Ureter (tissue), 1 donor: ENCODE measurements at regions not wholly inside any gene's neighbourhood (a gene's known extent, or its start where the extent isn't known, plus 50 kb on each side); places are given as distances from the start of the nearest gene placed in this dataset.
"Not testable (repeated sequence)": the region's sequence is repeated elsewhere in the genome, so short reads cannot be mapped to it uniquely, and the experiment has no call there.

Experiments
- DNase-seq: peaks from one replicate; pipeline ENCODE4 v3.0.0-alpha.2; 2020; ENCODE audit warnings: low spot score
- donor health status: DM: yes; HTN: yes; CAD: no.

DNA sequence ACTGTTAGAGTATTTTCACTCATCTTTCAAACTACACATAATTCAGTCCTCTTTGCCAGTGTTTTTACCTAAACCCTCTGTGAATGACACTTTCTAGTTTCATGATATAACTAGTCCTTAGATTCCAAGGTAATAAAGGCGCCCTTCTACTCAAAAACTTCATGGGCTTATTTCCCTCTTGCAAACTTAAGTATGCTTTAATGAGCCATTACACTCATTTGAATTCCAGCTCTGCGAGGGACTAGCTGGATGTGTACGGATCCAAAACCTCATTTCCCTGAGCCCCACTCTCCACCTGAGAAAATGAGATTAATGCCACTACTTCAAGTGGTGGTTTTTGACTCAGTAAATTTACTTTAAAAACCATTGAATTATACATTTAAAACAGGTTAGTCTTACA is 141.1 kb downstream of the NDUFA12 start:
- DNase-seq: no peak

DNA sequence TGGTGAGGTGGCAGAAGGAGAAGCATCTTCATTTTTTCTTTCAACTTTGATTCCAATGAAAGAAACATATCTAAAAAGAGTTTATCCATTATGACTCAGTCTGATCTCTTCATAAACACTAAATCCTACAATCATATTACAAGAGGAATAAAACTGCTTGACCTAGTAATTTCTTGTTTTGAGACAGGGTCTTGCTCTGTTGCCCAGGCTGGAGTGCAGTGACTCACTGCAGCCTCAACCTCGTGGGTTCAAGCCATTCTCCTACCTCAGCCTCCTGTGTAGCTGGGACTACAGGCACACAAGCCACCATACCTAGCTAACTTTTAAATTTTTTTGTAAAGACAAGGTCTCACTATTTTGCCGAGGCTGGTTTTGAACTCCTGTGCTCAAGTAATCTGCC is 147.2 kb downstream of the NDUFA12 start:
- no peak for DNase-seq

DNA sequence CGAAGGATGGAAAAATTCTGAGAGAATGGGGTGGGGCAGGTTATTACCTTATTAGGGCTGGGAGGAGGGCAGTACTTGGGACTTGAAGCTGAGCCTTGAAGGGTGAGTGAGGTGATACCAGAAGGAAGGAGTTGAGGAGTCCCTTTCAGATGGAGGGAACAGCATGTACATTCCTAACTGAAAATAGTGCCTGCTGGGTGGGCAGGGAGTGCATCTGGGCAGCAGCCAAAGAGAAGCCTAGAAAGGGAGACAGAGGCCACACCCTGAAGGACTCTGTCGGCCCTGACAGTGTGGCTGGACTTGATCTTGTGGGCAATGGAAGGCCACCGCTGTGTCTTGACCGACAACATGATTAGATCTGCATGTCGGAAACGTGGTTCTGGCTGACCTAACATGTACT is 147.6 kb downstream of the NDUFA12 start:
- DNase-seq: no peak

DNA sequence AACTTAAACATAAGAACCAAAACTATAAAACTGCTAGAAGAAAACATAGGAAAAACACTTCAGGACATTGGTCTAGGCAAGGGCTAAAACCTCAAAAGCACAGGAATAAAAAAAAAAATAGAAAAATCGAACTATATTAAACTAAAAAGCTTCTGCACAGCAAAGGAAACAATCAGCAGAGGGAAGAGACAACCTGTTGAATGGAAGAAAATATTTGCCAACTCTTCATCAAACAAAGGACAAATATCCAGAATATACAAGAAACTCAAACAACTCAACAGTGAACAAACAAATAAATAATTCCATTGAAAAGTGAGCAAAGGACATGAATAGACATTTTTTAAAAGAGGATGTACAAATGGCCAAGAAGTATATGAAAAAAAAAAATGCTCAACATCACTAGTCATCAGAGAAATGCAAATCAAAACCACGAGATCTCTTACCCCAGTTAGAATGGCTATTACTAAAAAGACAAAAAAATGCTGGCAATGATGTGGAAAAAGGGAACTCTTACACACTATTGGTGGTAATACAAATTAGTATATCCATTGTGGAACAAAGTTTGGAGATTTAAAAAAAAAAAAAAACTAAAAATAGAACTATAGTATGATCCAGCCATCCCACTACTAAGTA is 152.0 kb downstream of the NDUFA12 start:
- DNase-seq: no peak

DNA sequence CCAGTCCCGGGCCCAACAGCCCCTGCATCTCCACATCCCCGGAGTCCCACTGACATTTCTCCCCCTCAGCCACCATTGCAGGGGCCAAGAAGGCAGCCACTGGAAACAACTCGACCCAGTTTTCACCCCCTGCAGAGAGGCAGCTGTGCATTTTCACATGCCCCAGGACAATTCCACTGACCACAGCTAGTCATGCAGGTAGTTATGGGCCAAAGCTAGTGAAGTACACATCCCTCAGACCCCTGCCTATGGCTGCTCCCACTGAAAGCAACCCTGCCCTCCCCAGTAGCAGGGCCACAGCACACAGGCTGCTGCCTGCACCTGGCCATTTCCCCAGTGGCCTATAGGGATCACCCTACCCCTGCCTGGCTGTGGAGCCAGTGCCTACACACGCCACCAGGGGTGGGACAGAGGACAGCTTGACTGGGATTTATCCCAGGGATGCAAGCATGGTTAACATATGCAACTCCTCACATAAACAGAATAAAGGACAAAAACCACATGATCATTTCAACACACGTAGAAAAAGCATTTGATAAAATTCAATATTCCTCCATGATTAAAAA is 154.0 kb downstream of the NDUFA12 start:
- DNase-seq: no peak

DNA sequence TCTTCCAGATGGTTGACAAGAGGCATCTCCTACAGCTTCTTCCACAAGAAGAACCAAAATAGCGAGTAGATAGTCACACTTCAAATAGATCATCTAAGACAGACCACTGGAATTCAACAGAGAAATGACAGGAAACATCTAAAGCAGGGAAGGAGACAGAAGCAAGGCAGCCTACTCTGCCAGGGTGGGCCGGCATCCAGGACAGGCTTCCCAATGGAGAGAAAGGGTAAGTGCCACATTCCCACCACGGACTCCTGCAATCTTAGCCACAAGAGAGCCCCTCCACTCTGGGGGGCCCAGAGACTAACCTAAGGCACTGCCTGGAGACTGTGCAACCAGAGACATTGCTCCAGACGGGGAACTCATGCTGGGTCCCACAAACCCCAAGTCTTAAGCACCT is 154.5 kb downstream of the NDUFA12 start:
- no peak for DNase-seq

DNA sequence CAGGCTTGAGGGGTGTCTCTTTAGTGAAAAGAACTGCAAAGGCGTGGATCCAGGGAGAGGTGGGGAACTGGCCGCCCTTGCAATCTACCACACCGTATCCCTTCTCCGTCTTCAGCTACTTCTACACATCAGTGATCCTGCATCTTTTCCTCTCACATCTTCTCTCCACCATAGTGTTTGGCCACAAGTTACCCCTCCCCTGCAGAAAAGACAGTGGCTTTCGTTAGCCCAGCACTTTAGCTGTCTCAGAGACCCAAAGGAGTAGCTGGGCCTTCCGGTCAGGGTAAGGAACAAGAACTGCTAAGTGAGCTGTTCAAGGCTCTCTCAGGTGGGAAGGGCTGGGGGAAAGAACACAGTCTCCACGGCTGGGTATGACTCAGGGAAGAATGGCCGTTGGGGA is 158.4 kb downstream of the NDUFA12 start:
- no peak for DNase-seq

DNA sequence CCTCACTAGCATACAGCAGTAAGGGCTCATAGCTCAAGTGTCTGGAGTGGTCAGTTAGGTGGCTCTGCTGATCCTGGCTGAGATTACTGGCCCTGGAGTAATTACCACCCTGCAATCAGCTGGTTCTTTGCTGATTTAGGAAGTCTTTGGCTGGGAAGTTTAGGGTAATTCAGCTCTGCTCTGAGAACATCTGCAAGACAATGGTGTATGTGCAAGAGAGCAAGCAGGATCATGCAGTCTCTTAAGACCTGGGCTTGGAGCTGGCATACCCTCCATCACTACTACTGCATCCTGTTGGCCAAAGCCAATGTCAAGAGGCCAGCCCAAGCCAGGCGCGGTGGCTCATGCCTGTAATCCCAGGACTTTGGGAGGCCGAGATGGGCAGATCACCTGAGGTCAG is 159.0 kb downstream of the NDUFA12 start:
- no peak for DNase-seq

DNA sequence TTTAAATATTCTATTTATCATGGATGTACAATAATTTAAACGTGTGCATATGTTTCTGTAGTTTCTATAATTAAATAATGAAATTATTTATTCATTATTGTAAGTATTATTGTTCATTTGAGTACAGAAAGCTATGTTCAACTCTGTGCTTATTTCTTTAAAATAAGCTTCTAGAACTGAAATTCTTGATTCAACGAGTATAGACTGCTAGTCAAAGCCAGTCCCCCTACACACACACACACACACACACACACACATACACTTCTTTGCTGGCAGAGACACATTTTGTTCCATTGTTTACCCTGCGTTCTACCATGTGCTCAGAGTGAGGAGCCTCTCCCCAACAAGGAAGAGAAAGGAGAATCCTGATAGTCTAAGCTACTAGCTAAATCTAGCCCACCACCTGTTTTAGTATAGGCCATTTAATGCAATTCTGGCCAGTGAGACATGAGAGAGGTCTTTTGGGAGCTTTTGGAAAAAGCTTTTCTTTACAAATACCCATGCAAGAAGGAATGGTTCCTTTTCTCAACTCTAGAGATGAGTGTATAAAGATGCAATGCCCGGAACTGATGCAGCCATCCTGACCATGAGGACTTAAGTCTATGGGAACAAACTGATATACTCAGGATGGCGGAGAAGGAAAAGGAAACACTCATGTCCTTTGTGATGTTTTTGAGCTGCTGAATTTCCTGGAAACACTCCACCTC is 161.4 kb downstream of the NDUFA12 start:
- no peak for DNase-seq

DNA sequence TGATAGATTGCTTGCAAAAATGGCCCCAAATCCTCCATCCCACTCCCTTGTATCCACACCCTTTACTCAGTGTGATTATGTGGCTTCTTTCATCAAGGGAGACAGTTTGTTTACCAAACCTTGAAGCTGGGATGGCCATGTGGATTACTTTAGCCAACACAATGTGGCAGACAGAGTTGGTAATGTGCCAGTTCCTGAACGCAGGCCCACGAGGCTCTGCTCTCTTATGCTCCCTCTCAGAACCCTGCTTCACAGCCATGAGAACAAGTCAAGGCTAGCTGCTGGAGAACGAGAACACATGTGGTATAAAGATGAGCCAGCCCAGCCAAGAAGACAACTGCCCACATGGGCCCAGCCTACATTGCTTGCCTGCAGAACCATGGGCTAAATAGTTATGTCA is 162.3 kb downstream of the NDUFA12 start:
- DNase-seq: no peak

DNA sequence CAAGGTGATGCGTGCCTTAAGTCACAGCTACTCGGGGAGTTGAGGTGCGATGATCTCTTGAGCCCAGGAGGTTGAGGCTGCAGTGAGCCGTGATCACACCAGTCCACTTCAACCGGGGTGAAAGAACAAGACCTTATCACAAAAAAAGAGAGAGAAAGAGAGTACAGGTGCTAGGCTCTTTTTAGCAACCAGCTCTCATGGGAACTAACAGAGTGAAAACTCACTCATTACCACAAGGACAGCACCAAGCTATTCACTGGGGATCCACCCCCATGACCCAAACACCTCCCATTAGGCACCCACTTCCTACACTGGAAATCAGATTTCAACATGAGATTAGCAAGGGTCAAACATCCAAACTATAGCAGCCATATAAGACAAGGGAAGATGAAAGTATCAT is 164.2 kb downstream of the NDUFA12 start:
- DNase-seq: no peak

DNA sequence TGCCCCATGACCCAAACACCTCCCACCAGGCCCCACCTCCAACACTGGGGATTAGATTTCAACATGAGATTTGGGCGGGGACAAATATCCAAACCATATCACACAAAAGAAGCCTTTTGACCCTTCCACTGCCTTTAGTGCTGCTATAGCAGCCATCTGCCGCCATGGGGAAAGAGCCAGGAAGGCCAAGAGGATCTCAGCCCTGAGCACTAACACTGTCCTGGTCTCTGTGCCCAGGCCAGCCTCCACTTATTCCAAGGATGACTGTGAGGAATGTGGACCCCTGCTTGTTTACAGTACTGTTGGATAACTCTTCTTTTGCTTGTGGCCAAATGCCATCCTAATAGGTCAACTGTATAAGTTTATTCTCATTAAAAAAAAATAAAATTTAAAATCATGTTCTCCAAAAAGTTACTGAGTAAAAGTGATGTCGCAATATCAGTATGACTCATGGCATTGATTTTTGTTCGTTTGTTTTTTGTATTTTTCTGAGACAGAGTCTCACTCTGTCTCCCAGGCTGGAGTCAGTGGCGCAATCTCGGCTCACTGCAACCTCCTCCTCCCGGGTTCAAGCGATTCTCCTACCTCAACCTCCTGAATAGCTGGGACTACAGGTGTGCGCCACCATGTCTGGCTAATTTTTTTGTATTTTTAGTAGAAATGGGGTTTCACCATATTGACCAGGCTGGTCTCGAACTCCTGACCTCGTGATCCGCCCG is 166.4 kb downstream of the NDUFA12 start:
- DNase-seq: not testable (repeated sequence)

DNA sequence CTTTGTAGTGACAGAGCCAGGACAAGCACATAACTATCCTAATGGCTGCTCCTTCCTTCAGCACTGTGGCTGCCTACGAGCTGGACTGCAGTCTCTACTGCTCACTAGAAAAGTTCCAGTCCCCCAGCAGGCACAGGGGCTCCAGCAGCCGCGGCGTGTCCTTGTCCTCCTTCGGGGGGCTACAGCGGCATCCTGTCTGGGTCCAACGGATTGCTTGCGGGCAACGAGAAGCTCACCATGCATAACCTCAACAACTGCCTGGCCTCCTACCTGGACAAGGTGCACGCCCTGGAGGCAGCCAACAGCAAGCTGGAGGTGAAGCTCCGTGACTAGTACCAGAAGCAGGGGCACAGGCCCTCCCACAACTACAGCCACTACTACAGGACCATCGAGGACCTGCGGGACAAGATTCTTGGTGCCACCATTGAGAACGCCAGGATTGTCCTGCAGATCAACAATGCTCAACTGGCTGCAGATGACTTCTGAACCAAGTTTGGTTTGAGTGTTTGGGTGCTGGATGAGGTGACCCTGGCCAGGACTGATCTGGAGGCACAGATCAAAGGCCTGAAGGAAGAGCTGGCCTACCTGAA is 169.4 kb downstream of the NDUFA12 start:
- DNase-seq: no peak

DNA sequence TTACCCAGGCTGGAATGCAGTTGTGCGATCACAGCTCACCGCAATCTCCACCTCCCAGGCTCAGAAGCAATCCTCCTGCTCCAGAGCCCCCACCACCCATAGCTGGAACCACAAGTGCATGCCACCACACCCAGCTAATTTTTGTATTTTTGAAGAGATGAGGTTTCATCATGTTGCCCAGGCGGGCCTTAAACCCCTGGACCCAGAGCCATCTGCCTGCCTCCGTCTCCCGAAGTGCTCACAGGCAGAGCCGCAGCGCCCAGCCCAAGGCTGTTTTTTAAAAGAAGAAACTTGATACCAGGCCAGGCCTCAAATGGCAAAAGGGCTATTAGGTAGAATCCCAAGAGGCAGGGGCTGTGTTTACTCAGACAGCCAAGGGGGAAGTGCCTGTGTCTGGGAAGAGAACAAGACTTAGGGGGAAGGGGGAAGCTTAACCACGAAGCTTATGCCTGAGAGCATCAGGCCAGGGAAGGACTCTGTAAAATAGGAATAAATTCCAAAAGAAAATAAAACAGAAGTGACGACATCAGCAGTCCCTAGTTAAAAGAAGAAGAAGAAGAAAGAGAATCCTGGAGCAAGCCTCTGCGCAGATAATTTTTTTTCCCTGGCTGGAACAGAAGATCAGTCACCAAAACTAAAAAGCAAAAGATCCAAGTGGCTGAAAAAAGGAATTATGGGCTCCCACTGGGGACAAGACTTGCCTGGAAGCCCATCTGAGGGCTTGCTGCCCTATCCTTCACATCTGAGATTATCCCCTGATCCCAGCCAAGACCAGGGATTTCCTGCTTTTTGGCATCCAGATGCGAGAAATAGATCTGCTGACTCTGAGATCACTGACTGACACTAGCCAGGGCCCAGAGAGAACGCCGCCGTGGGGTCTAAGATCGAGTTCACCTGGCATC is 170.5 kb downstream of the NDUFA12 start:
- no peak for DNase-seq

DNA sequence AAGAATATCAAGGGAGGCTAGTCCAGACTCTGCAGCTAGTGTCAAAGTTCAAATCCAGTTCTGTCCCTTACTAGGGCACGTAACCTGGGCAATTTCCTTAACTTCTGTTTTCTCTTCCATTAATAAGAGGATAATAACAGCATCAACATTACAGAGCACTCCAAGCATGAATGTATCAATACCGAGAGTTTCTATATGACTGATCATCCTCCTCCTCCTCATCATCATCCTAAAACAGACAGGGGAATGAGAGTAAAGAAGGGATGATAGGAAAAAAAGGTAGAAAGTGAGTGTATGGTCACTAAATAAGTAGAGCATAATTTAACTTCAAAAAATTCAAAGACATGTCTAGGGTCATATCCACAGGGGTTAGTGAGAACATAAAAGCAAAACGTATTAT is 171.4 kb downstream of the NDUFA12 start:
- DNase-seq: no peak

DNA sequence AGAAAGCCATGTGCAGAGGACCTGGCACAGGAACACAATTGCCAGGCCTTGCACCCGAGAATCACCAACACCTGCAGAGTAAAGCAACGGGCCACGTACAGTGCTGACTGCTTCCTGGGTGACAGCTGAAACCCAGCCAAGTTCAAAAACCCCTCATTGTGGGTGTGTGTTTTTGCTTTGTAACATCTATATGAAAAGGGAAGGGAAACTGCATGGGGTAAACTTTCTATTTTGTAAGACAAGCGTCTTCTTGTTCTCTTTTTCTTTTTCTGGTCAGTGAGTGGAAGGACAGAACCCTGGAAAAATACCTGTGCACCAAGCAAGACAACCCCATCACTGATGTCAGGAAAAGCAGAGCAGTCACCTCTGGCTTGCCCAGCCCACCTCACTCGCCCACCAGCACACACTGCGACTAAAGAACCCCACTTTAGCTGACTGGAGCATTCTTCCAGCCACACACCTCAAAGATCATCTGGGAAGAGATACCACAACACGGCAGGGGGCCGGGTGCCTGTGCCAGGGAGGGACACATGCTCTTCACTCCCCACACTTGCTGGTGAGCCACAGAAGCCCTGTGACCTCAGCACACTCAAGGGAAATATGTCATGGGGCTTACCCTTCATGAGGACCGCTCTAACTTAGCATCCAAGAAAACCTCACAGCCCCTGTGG is 172.3 kb downstream of the NDUFA12 start:
- no peak for DNase-seq

DNA sequence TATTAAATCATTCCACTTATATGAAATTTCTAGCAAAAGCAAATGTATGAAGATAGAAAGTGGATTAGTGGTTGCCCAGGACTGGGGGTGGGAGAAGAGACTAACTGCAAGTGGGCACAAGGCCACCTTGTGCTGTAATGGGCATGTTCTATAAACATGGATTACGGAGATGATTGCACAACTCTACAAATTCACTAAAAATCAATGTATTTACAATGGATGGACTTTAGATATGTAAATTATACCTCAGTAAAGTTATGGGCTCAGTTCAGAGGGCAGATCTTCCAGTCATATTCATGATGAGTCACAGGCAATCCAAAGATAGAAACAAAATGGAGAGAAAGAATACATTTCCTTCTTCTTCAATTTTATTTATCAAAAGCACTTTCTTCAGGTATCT is 173.9 kb downstream of the NDUFA12 start:
- DNase-seq: no peak

DNA sequence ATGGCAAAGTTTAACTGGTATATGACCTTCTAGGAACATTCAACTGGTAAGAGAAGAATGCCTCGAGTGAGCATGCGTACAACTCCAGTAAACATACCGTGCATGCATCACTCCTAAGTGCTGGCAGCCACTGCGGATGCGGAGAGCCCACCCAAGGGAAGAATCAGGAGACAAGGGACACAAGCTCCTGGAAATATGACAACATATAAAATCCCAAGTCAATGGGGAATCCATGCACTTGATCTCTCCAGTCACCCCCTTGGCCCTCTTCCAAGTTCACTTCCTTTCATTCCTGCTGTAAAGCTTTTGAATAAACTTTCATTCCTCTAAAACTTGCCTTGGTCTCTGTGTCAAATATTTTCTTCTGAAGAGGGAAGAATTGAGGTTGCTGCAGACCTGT is 168.7 kb upstream of the TMCC3 start:
- DNase-seq: no peak

DNA sequence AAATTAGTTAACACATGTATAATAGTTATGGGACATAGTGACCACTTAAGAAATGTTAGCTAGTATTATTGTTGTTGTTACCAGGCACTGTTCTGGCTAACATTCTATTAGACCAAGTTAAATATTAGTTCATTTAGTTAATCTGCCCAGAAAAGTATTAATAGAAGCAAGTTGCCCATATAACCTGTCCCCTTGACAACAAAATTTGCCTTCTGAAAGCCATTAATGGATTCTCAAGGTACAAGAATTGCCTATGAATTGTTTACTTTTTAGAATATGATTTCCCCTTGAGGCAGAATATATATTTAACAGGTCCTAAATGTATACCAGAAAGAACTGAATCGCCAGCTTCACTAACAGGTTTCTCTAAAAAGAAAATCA is 167.3 kb upstream of the TMCC3 start:
- no peak for DNase-seq

DNA sequence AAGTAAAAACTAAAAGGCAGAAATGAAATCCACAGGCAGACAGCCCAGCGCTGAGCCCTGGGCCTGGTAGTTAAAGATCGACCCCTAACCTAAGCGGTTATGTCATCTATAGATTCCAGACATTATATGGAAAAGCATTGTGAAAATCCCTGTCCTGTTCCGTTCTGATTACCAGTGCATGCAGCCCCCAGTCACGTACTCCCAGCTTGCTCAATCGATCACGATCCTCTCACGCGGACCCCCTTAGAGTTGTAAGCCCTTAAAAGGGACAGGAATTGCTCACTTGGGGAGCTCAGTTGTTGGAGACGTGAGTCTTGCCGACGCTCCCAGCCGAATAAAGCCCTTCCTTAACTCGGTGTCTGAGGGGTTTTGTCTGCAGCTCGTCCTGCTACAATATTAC is 166.8 kb upstream of the TMCC3 start:
- not testable (repeated sequence) for DNase-seq

DNA sequence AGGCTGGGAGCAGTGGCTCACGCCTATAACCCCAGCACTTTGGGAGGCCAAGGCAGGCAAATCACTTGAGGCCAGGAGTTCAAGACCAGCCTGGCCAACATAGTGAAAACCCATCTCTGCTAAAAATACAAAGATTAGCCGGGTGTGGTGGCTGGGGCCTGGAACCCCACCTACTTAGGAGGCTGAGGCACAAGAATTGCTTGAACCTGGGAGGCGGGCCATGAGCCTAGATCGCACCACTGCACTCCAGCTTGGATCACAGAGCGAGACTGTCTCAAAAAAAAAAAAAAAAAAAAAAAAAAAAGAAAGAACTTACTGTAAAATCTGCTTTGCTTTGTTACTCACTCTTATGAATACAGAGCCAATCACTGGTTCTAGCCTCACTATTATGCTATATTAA is 166.4 kb upstream of the TMCC3 start:
- DNase-seq: not testable (repeated sequence)
